ENCODE measurements at regions not wholly inside any gene's neighbourhood (a gene's known extent, or its start where the extent isn't known, plus 50 kb on each side); places are given as distances from the start of the nearest gene placed in this dataset.
A peak's percentile ranks its signal among the peaks of the same experiment; 100 is the strongest.

GRCh38 chr3:154540950-154541604 is 111.1 kb upstream of the GPR149 start:
- DNase-seq: peak; percentile 16

- no peak for DNase-seq
These were observed 108.8 kb upstream of the GPR149 start for GRCh38 chr3:154538566-154539360.

- DNase-seq: no peak
These were observed 106.8 kb upstream of the GPR149 start for GRCh38 chr3:154536751-154537150.

- no peak for DNase-seq
These were observed 92.1 kb upstream of the GPR149 start for GRCh38 chr3:154522036-154522602.

- DNase-seq: no peak
These were observed 87.4 kb upstream of the GPR149 start for GRCh38 chr3:154517404-154517803.

- no peak for DNase-seq
These were observed 85.9 kb upstream of the GPR149 start for GRCh38 chr3:154515921-154516320.

GRCh38 chr3:154510780-154511179 is 80.8 kb upstream of the GPR149 start:
- no peak for DNase-seq

GRCh38 chr3:154507727-154508126 is 77.7 kb upstream of the GPR149 start:
- no peak for DNase-seq

GRCh38 chr3:154496978-154497377 is 67.0 kb upstream of the GPR149 start:
- DNase-seq: no peak

GRCh38 chr3:154496540-154496939 is 66.5 kb upstream of the GPR149 start:
- no peak for DNase-seq

- DNase-seq: no peak
These were observed 57.0 kb upstream of the GPR149 start for GRCh38 chr3:154486949-154487348.

GRCh38 chr3:154482507-154482906 is 52.5 kb upstream of the GPR149 start:
- DNase-seq: no peak

- DNase-seq: no peak
These were observed 50.0 kb upstream of the GPR149 start for GRCh38 chr3:154480033-154480432.
